ENCODE measurements at regions not wholly inside any gene's neighbourhood (a gene's known extent, or its start where the extent isn't known, plus 50 kb on each side); places are given as distances from the start of the nearest gene placed in this dataset.
"Not testable (repeated sequence)": the region's sequence is repeated elsewhere in the genome, so short reads cannot be mapped to it uniquely, and the experiment has no call there.

DNA sequence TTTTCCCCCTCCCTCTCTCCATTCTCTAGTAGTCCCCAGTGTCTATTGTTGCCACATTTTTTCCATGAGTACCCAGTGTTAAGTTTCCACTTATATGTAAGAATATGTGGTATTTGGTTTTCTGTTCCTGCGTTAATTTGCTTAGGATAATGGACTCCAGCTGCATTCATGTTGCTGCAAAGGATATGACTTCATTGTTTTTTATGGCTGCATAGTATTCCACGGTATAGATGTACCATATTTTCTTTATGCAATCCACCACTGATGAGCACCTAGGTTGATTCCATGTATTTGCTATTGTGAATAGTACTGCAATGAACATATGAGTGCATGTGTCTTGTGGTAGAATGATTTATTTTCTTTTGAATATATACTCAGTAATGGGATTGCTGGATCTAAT lies 77.4 kb upstream of the MEGF10 start:
- intact Hi-C loops (cut with micrococcal nuclease) = no loop called here

DNA sequence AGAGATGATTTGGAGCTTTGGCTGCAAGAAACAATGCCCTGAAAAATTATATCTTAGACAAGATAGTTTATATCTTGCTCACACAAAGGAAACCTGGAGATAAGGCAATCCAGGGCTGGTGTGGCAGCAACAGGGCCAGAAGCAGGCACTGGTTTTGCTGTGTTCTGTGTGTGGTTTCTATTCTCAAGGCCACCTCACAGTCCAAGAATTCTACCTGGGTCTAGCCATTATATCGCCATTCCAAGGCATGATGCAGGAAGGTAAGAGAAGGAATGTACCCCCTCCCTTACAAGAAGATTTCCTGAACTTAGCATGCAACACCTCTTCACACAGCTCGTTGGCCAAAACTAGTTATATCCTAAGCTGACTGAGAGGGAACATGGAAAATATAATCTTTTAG lies 74.5 kb upstream of the MEGF10 start:
- intact Hi-C loops (cut with micrococcal nuclease) = no loop called here

DNA sequence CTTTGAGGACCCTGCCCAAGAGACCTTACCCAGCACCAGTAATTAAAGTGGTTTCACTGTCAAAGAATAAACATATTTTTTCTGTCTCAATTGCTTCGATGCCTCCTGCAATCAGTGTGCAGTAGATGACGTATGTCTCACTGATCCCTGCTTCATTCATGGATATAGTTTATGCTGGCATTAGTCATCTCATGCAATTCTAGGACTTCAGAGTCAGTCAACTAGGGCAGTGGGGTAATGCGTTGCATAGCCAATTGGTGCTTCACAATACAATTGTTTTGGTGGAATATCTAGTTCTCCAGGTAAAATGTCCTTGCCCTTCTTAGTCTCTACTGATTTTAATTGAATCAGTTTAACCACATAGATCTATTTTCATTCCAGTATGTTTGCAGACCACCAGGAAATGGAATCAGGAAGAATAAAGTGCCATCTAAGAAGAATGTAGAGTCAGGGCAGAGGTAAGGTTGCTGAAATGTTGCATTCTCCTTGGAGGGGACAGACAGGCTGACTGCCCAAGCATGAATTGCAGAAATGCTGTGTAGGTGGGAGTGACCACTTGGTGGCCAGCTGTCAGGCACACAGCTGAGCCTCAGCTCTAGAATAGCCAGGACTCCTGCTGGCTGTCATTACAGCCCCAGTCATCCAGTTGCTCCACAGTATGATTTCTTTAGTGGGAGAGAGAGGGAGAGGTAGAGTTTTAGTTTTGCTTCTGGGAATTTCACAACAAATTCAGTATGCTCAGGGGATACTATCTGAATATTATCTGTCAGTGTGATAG lies 73.5 kb upstream of the MEGF10 start:
- intact Hi-C loops (cut with micrococcal nuclease) = no loop called here

DNA sequence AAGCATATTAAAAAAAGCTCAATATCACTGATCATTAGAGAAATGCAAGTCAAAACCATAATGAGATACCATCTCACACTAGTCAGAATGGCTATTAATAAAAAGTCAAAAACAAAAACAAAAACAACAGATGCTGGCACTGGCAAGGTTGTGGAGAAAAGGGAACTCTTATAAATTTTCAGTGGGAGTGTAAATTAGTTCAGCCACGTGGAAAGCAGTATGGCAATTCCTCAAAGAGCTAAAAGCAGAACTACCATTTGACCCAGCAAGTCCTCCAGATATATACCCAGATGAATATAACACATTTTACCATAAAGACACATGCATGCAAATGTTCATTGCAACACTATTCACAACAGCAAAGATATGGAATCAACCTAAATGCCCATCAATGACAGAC lies 68.7 kb upstream of the MEGF10 start:
- intact Hi-C loops (cut with micrococcal nuclease) = not testable (repeated sequence)

DNA sequence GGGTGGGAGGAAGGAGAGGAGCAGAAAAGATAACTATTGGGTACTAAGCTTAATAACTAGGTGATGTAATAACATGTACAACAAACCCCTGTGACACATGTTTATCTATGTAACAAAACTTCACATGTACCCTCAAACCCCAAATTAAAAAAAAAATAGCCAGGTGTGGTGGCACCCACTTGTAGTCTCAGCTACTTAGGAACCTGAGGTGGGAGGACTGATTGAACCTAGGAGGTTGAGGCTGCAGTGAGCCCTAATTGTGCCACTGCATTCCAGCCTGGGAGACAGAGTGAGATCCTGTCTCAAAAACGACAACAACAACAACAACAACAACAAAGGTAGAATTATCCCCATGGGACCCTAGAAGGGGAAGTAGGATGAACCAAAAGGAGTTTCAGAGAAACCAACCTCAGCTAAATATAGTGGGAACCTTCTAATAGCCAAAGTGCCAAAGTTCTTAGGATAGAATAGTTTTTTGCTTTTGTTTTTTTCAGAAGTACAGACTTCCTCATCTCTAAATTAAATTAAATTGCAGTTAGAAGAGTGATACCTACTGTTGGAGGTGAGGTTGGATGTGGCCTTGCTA lies 67.9 kb upstream of the MEGF10 start:
- intact Hi-C loops (cut with micrococcal nuclease) = not testable (repeated sequence)

DNA sequence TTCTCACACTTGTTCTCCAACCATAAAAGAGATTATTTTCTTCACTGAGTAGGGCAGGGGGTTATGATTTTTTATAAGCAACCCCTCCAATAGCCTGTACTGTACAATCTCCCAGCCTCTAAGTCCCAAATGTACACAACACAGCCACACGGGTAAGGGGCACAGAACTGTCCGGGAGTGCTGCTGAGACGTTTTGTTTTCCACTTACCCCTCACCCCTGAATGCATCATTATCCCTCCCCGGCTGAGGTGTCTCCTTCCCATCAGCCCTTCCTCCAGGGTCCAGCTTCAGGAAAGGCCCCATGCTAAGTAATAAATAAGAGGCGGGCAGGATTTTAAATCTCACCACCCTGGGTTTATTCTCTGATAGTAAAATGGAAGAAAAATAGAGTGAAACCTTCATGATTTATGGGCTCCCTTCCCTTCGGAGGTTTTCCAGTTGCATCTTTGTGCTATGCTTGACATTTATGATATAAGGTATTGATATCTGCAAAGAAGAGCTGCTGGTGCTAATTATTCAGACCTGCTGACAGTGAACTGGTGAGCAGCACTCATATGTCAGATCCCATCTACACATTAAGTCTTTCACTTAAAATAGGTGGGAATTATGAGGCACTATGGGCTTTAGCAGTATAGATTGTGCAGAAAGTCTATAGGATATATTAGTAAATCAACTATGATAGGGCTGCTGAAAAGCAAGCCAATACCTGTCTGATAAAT lies 67.2 kb upstream of the MEGF10 start:
- intact Hi-C loops (cut with micrococcal nuclease) = no loop called here

DNA sequence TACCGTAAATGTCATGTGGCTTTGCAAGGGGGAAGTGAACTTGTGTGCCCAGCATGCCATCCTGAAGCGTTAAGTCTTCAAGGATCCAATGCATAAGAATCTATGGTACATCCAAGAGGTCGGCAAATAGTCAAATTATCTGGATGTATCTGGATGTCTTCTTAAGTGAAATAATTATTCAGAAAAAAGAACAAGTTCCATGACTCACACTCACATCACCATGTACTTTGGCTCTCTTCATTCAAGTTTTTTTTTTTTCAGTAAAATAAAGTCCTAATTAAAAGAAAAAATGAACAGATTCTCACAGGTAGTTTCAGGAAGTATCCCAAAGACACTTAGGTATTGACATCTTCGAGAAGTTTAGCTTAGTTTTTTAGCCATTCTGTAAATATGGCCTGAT lies 62.7 kb upstream of the MEGF10 start:
- intact Hi-C loops (cut with micrococcal nuclease) = loop anchor here (2.0 to 5.0 kb wide), 5 partner anchors 155 to 375 kb away; partner anchors contain the start of genes C5orf63 and MARCHF3

DNA sequence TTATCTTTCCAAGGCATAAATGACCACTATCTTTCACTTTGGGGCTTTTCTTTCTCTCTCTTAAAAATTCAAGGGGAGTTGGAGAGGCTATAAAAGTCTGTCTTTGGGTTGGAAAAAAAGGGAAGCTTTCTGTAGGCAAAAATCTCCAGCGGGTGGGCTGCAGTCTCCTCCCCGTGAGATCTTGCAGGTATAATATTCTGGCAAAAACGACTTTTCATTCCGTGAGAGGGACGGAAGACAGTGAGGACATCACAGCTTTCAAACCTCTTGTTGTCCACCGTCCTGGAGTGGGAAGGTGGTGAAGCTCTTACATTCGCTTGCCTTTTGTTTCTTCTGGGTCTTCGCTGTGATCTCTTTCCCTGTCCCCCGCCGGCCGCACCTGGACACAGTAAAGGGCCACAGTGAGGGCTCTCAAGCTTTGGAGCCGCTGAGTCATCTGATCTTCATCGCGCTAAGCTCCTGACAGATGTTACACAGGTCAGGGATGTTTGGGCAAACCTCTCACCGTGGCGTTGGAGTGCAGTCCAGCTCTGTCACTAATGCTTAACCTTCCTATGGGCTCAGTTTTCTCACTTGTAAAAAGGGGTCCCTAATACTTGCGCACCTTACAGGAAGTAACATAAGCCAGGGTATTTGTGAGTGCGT lies 61.9 kb upstream of the MEGF10 start:
- intact Hi-C loops (cut with micrococcal nuclease) = loop anchor here (2.0 to 5.0 kb wide), 5 partner anchors 156 to 376 kb away; partner anchors contain the start of genes C5orf63 and MARCHF3

DNA sequence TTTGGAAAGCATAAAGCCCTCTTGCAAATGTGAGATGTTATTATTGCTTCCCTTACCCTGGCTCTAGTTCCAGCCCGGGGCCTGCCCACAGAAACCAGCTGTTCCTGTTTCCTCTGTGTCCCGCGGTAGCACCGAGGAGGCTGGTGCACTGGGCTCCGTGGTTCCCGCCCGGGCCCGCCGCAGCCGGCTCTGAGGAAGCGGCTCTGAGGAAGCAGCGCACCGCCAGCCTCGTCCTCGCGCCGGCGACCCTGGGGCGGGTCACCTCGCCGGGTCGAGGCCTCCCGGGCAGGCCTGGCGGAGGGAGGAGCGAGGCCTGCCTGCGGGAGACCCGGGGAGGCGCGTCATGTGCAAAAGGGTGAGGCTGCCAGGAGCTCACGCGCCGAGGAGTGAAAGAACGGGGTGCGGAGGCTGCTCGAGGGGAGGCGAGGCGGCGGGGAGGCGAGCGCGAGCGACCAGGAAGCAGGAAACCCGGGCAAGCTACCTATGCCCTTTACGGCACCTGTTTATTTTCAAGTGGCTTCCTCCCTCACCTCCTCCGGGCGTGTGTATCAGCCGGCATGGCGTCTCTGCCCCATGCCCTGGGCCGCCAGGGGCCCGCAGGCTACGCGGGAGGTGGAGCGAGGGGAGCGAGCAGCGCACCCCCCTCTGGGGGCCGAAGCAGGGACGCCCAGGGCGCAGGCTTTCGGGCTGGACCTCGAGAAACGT lies 61.3 kb upstream of the MEGF10 start:
- intact Hi-C loops (cut with micrococcal nuclease) = loop anchor here (2.0 to 5.0 kb wide), 5 partner anchors 157 to 377 kb away; partner anchors contain the start of genes C5orf63 and MARCHF3

DNA sequence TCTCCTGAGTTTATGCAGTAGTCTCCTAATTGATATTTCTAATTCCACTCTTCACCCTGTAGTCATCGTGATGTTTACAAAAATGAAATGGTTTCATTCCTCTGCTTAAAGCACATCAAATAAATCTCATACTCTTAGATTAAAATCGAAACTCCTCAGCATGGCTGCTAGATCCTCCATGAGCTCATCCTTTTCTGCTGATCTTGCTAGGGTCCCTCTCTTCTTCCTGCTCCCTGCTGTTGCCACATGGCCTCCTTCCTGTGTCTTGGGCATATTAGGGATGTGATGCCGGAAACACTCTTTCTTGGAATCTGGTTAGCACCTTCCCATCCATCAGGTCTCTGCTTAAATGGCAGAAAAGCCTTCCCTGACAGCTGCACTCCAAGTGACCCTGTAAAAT lies 59.5 kb upstream of the MEGF10 start:
- intact Hi-C loops (cut with micrococcal nuclease) = no loop called here

DNA sequence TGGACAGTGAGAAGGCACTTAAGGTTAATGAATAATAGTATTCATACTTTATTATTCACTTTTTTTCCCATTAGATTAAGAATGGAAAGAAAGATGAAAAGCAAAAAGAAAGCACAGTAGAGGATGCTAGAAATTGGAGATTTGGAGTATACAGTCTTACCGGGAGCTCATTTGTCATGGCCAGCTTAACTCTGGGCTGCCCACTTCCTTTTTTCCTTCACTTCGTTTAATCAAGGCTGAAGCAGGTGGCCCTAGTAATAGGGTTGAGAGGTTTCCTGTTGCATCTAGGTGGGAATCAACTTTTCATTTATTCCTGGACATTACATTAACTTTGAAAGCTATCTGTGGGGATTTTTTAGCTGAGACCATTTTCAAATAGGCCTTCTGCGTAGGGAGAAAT lies 57.0 kb upstream of the MEGF10 start:
- intact Hi-C loops (cut with micrococcal nuclease) = no loop called here

DNA sequence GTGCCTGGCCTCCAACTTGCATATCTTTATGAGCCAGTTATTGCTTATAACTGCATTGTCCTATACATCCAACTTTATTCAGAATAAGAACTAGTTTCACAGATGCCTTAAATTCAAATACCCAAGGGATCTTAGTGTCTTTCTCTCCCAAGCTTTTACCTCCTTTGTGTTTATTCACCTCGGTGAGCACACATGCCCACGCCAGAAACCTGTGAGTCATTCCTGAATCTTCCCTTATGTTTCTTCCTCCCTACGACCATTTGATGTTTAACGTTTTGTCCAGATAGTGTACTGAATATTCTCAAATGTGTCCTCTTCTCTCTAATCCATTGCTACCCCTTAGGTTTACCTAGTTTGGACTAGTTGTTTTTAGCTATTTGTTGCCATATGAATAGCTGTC lies 55.5 kb upstream of the MEGF10 start:
- intact Hi-C loops (cut with micrococcal nuclease) = no loop called here

DNA sequence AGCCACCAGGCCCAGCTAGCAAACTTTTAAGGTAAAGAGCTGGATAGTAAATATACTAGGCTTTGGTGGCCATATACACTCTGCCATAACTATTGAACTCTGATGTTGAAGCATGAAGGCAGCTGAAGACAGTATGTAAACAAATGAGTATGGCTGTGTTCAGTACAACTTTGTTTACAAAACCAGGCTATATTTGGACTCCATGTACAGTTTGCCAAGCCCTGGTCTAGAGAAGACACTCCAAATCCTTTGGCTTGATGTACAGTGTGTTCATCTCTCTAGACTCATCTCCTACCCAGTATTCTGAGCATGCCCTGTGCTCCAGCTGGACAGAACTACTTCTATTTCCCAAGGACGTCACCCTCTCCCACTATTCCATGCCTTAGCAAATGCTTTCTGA lies 54.3 kb upstream of the MEGF10 start:
- intact Hi-C loops (cut with micrococcal nuclease) = no loop called here
